Spleen (tissue), 7 donors: ENCODE measurements at regions not wholly inside any gene's neighbourhood (a gene's known extent, or its start where the extent isn't known, plus 50 kb on each side); places are given as distances from the start of the nearest gene placed in this dataset.

ENCODE experiments used
- POLR2AphosphoS5 ChIP-seq, 3 donors: sonication (generic); formaldehyde crosslinking; IDR thresholded peaks; one replicate each; pipeline ENCODE4 v1.5.1; 2017; ENCODE audit warnings: antibody characterized with exemption in 3 of 3
- TF ChIP-seq, protein P1 (sequence below), 11 experiments: fragments of 200-600 bp in 7 of 11; fragments of 450-650 bp in 4 of 11; sonication (generic) in 4 of 11; IDR thresholded peaks in 8 of 11; conservative IDR thresholded peaks in 3 of 11; 1 replicate in 7 of 11; 2 replicates in 4 of 11; pipeline versions ENCODE4 v1.4.0 to v1.8.0; 2016 to 2021; ENCODE audit warnings: antibody characterized with exemption in 11 of 11, inconsistent platforms in 4 of 11, mild to moderate bottlenecking in 1 of 11
- donor health status: DM: no; HTN: no; CAD: no; lungs with moderate emphysema.
- donor health status: DM: no; HTN: no; CAD: no.
- donor health status: DM: no; HTN: no; CAD: no.

DNA sequence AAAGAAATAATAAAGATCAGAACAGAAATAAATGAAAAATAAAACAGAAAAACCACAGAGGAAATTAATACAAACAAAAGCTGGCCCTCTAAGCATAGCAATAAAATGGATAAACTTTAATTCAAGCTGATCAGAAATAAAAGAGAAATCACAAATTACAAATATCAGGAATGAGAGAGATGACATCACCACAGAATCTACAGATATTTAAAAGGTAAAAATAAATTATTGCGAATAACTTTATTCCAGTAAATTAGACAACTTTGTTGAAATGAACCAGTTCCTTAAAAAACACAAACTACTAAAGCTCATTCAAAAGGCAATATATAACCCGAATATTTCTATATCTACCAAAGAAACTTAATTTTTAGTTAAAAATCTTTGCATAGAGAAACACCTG is 131.7 kb downstream of the PPP1R3A start:
- TF ChIP-seq, protein P1, sequence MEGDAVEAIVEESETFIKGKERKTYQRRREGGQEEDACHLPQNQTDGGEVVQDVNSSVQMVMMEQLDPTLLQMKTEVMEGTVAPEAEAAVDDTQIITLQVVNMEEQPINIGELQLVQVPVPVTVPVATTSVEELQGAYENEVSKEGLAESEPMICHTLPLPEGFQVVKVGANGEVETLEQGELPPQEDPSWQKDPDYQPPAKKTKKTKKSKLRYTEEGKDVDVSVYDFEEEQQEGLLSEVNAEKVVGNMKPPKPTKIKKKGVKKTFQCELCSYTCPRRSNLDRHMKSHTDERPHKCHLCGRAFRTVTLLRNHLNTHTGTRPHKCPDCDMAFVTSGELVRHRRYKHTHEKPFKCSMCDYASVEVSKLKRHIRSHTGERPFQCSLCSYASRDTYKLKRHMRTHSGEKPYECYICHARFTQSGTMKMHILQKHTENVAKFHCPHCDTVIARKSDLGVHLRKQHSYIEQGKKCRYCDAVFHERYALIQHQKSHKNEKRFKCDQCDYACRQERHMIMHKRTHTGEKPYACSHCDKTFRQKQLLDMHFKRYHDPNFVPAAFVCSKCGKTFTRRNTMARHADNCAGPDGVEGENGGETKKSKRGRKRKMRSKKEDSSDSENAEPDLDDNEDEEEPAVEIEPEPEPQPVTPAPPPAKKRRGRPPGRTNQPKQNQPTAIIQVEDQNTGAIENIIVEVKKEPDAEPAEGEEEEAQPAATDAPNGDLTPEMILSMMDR (IDR thresholded peaks at IDR 0.05 in 8 of 11, conservative IDR thresholded peaks at IDR 0.05 in 3 of 11) = no peak
- no peak for TF ChIP-seq POLR2AphosphoS5 (IDR thresholded peaks at IDR 0.05)
